ENCODE measurements at regions not wholly inside any gene's neighbourhood (a gene's known extent, or its start where the extent isn't known, plus 50 kb on each side); places are given as distances from the start of the nearest gene placed in this dataset.

DNA sequence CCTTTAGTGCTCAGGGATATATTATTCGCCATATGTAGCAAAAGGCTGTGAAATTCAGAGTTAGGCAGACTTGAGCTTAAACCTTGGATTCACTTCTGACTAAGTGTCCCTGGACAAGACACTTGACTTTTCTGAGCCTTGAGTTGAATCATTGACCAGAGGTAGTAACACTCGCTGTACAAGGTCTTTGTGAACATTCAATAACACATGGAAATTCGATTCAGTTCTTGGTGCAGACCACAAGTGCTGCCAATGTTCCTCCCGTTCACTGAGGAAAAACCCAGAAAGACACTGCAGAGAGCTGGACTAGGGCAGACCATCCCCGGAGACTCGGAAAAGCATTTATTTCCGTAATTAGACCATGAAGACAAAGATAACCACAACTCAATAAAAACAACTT lies 901.4 kb downstream of the AACS start:
- TF ChIP-seq, protein P1, sequence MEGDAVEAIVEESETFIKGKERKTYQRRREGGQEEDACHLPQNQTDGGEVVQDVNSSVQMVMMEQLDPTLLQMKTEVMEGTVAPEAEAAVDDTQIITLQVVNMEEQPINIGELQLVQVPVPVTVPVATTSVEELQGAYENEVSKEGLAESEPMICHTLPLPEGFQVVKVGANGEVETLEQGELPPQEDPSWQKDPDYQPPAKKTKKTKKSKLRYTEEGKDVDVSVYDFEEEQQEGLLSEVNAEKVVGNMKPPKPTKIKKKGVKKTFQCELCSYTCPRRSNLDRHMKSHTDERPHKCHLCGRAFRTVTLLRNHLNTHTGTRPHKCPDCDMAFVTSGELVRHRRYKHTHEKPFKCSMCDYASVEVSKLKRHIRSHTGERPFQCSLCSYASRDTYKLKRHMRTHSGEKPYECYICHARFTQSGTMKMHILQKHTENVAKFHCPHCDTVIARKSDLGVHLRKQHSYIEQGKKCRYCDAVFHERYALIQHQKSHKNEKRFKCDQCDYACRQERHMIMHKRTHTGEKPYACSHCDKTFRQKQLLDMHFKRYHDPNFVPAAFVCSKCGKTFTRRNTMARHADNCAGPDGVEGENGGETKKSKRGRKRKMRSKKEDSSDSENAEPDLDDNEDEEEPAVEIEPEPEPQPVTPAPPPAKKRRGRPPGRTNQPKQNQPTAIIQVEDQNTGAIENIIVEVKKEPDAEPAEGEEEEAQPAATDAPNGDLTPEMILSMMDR (IDR thresholded peaks at IDR 0.05; ENCODE audit: insufficient read depth, low read length, poor library complexity, severe bottlenecking), result no peak
- TF ChIP-seq EZH2phosphoT487 (conservative IDR thresholded peaks at IDR 0.05; ENCODE audit: low read length), result no peak
